LNCAP (cell line): ENCODE measurements at regions not wholly inside any gene's neighbourhood (a gene's known extent, or its start where the extent isn't known, plus 50 kb on each side); places are given as distances from the start of the nearest gene placed in this dataset.

Source experiments
- TF ChIP-seq, protein P1 (sequence below): fragments of 450-650 bp; IDR thresholded peaks from 2 replicates; pipeline ENCODE4 v1.5.1; 2017; ENCODE audit warnings: mild to moderate bottlenecking

- TF ChIP-seq, protein P1, sequence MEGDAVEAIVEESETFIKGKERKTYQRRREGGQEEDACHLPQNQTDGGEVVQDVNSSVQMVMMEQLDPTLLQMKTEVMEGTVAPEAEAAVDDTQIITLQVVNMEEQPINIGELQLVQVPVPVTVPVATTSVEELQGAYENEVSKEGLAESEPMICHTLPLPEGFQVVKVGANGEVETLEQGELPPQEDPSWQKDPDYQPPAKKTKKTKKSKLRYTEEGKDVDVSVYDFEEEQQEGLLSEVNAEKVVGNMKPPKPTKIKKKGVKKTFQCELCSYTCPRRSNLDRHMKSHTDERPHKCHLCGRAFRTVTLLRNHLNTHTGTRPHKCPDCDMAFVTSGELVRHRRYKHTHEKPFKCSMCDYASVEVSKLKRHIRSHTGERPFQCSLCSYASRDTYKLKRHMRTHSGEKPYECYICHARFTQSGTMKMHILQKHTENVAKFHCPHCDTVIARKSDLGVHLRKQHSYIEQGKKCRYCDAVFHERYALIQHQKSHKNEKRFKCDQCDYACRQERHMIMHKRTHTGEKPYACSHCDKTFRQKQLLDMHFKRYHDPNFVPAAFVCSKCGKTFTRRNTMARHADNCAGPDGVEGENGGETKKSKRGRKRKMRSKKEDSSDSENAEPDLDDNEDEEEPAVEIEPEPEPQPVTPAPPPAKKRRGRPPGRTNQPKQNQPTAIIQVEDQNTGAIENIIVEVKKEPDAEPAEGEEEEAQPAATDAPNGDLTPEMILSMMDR: no peak
Measured at GRCh38 chr19:29283366-29283765, 70.4 kb upstream of the UQCRFS1 start.

DNA sequence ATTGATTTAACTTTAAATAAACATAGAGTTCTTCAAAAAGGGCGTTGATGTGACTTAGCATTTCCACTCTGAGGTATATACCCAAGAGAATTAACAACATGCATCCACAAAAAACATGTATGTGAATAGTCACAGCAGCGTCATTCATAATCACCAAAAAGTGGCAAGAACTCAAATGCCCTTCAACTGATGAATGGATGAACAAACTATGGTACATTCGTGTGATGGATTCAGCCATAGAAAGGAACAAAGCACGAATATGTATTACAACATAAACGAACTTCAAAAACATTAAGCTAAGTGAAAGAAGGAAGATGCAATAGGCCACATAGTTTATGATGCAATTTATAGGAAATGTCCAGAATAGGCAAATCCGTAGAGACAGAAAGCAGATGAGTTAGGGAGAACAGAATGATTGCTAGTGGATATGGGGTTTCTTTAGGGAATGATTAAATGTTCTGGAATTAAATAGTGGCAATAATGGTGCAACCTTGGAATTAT, 72.3 kb upstream of the UQCRFS1 start:
- TF ChIP-seq, protein P1: no peak

- TF ChIP-seq, protein P1: no peak
Measured at GRCh38 chr19:29285878-29286277, 72.9 kb upstream of the UQCRFS1 start.

DNA sequence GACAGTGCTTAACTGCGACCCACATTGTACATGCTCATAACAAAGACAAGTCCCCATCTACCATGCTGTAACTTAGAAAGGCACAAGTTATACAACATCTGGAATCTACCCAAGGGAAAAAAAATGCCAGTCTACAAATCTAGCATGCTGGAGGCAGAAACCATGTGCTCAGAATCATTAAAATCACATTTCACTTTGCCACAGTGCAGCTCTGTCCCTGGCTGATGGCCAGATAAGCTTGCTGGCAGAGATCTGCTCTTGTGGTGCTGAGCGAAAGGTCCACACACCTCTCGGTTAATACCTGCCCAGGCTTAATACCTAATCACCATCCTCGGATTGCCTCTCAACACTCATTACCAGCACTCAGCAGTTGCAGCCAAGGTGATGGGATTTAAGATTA, 74.1 kb upstream of the UQCRFS1 start:
- TF ChIP-seq, protein P1: no peak

DNA sequence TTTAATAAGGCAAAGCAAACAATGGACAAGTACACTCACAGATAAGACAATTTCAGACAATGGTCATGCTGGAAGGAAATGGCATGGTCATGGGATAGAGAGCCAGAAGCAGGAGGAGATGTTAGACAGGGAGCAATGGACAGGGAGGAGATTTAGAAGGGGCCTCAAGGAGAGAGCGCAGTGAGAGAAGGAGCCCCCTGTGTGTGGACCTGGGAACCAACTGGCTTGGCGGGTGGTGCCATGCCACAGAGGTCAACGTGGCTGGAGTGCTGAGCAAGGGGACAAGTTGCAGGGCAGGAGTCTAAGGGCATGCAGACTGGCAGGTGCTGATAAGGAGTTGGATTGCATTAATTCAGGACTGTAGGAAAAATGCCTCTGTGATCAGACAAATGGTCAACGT, 75.3 kb upstream of the UQCRFS1 start:
- TF ChIP-seq, protein P1: no peak

GRCh38 chr19:29289020-29289419, 76.1 kb upstream of the UQCRFS1 start:
- TF ChIP-seq, protein P1: no peak

DNA sequence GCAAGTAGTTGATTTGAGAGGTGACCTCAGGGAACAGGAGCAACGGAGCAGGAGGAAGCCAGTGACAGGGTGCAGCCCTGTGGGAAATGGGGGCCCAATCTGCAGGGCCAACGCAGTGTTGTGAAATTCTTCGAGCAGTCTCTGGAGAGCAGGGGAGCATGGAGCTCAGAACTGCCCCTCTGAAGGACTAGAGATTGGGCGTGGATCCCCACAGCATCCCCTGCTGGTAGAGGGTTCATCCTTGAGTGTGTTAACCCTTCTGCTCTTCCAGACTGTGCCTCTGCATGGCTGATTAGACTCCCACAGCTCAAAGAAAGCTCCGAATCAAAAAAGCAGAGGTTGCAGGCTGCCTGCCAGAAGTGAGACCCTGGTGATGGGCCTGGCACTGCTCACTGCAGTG, 77.9 kb upstream of the UQCRFS1 start:
- TF ChIP-seq, protein P1: no peak

- TF ChIP-seq, protein P1: no peak
Measured at GRCh38 chr19:29292153-29292552, 79.2 kb upstream of the UQCRFS1 start.
